OCI-LY7 (cell line): ENCODE measurements at regions not wholly inside any gene's neighbourhood (a gene's known extent, or its start where the extent isn't known, plus 50 kb on each side); places are given as distances from the start of the nearest gene placed in this dataset.

Experiments used
- BruUV-seq: library from RNA; stranded (reverse); fragments of 400-500 nt; replicated peaks from 2 replicates; lab custom pipeline; 2021; lab: Mats Ljungman, UMichigan
- CTCF ChIA-PET: fragments of 300-600 bp; sonication (Branson Sonifier 250); formaldehyde crosslinking; loops from one replicate; lab custom pipeline; 2022; ENCODE audit warnings: antibody characterized with exemption; ENCODE audit not compliant: unreplicated experiment; lab: Charles Lee
- POLR2A ChIA-PET: fragments of 300-600 bp; sonication (Branson Sonifier 250); formaldehyde crosslinking; loops from one replicate; lab custom pipeline; 2022; ENCODE audit warnings: antibody characterized with exemption; lab: Charles Lee
- DNase-seq: peaks from one replicate; pipeline ENCODE4 v3.0.0-alpha.2; 2015; ENCODE audit warnings: low spot score
- H2AFZ ChIP-seq: fragments of 200-600 bp; sonication (generic), shearing (Covaris generic); 2 replicates; pipeline ENCODE4 v1.6.1; 2014; ENCODE audit warnings: mild to moderate bottlenecking, antibody characterized with exemption, low read length, moderate library complexity
- H3K27ac ChIP-seq: fragments of 200-600 bp; sonication (generic); 2 replicates; pipeline ENCODE4 v1.5.1; 2014; ENCODE audit warnings: mixed run types, low read depth, mild to moderate bottlenecking, moderate library complexity, low read length, inconsistent platforms; ENCODE audit not compliant: poor library complexity, severe bottlenecking
- H3K36me3 ChIP-seq: fragments of 200-600 bp; sonication (generic); 2 replicates; pipeline ENCODE4 v1.6.1; 2014; ENCODE audit warnings: mild to moderate bottlenecking, antibody characterized with exemption, low read length, moderate library complexity, mixed read lengths; ENCODE audit not compliant: insufficient read depth
- H3K4me1 ChIP-seq: fragments of 200-600 bp; sonication (generic); 2 replicates; pipeline ENCODE4 v1.5.1; 2014; ENCODE audit warnings: mild to moderate bottlenecking, low read length; ENCODE audit not compliant: insufficient read depth, poor library complexity, severe bottlenecking
- H3K4me2 ChIP-seq: fragments of 200-600 bp; sonication (generic); 2 replicates; pipeline ENCODE4 v1.6.1; 2014; ENCODE audit warnings: mild to moderate bottlenecking, low read length
- H3K4me3 ChIP-seq: fragments of 200-600 bp; sonication (generic); 2 replicates; pipeline ENCODE4 v1.5.1; 2014; ENCODE audit warnings: mild to moderate bottlenecking, low read depth, low read length; ENCODE audit not compliant: poor library complexity, severe bottlenecking
- H3K79me2 ChIP-seq: fragments of 200-600 bp; sonication (generic); 2 replicates; pipeline ENCODE4 v1.6.1; 2016; ENCODE audit warnings: low read depth, mild to moderate bottlenecking, low read length, moderate library complexity, mixed read lengths; ENCODE audit not compliant: insufficient read depth
- H3K9me2 ChIP-seq: fragments of 200-600 bp; sonication (generic); 2 replicates; pipeline ENCODE4 v1.6.1; 2016; ENCODE audit warnings: mild to moderate bottlenecking, low read length, mixed read lengths; ENCODE audit not compliant: insufficient read depth
- H3K9me3 ChIP-seq: fragments of 200-600 bp; sonication (generic); 2 replicates; pipeline ENCODE4 v1.6.1; 2014; ENCODE audit warnings: mild to moderate bottlenecking, mixed run types, low read length, mixed read lengths
- H4K20me1 ChIP-seq: fragments of 200-600 bp; sonication (generic); 2 replicates; pipeline ENCODE4 v1.6.1; 2014; ENCODE audit warnings: mild to moderate bottlenecking, antibody characterized with exemption, low read length, moderate library complexity, mixed read lengths; ENCODE audit not compliant: insufficient read depth
- CTCF ChIP-seq: fragments of 200-600 bp; sonication (generic); conservative IDR thresholded peaks from 2 replicates; pipeline ENCODE4 v1.5.1; 2014; ENCODE audit warnings: mild to moderate bottlenecking, antibody characterized with exemption, low read length, moderate library complexity, mixed read lengths
- EZH2phosphoT487 ChIP-seq: fragments of 200-600 bp; sonication (generic); IDR thresholded peaks from 2 replicates; pipeline ENCODE4 v1.6.1; 2018; ENCODE audit warnings: low read depth, borderline replicate concordance, mild to moderate bottlenecking, mixed run types, antibody characterized with exemption, low read length, moderate library complexity, mixed read lengths
- intact Hi-C: fragments of 100-400 bp; cut with micrococcal nuclease; formaldehyde crosslinking; loops from one replicate; pipeline ENCODE4 v1.10.0; 2022; ENCODE audit not compliant: unreplicated experiment

- Histone ChIP-seq H3K9me2 (no peaks in the 10 kb centered on the region), H3K9me3 (no peaks in the 10 kb centered on the region), H4K20me1 (no peaks in the 10 kb centered on the region), H3K4me1 (peaks cover 81% of the 10 kb centered on the region), H3K27ac (peak overlapping the region; percentile 95), H3K4me3 (peak overlapping the region; percentile 76), H2AFZ (no peak overlapping the region), H3K79me2 (peaks cover 100% of the 10 kb centered on the region), H3K36me3 (peaks cover 74% of the 10 kb centered on the region), H3K4me2 (peak overlapping the region; percentile 76)
- no TSS peak for BruUV-seq
- no peak for TF ChIP-seq EZH2phosphoT487
- no peak for TF ChIP-seq CTCF
- ChIA-PET POLR2A (interaction anchor here (0.8 kb wide), 2 partner anchors 16 to 18 kb away, joined by 4 to 5 read pairs; no protein-coding TSS in a partner anchor), CTCF (interaction anchor here (0.6 to 2.2 kb wide), 3 partner anchors 16 to 29 kb away, joined by 3 to 8 read pairs (median 3); no protein-coding TSS in a partner anchor)
- peak; percentile 54 for DNase-seq
- intact Hi-C loops: no loop called here
Observed at GRCh38 chr17:77456271-77456950, 315.6 kb downstream of the SEC14L1 start.

- 0 out of 2 replicates have a peak, but pooled peaks have one; percentile 41 for TF ChIP-seq CTCF
- TF ChIP-seq EZH2phosphoT487: no peak
- intact Hi-C loops: no loop called here
- BruUV-seq: no TSS peak
- Histone ChIP-seq H3K9me2 (no peaks in the 10 kb centered on the region), H3K4me2 (peak overlapping the region; percentile 76), H3K36me3 (peaks cover 68% of the 10 kb centered on the region), H3K27ac (peak overlapping the region; percentile 95), H2AFZ (no peak overlapping the region), H3K4me1 (peaks cover 88% of the 10 kb centered on the region), H4K20me1 (no peaks in the 10 kb centered on the region), H3K79me2 (peaks cover 100% of the 10 kb centered on the region), H3K9me3 (no peaks in the 10 kb centered on the region), H3K4me3 (peak overlapping the region; percentile 76)
- ChIA-PET POLR2A (interaction anchor here (0.8 to 4.4 kb wide), 3 partner anchors 16 to 27 kb away, joined by 4 to 18 read pairs (median 5); no protein-coding TSS in a partner anchor), CTCF (interaction anchor here (0.5 to 2.2 kb wide), 4 partner anchors 15 to 1312 kb away, joined by 3 to 8 read pairs (median 3); no protein-coding TSS in a partner anchor)
- DNase-seq: peak; percentile 57
Observed at GRCh38 chr17:77456951-77457548, 316.3 kb downstream of the SEC14L1 start.
